Lower leg skin (tissue), 3 donors: ENCODE measurements at regions not wholly inside any gene's neighbourhood (a gene's known extent, or its start where the extent isn't known, plus 50 kb on each side); places are given as distances from the start of the nearest gene placed in this dataset.

Experiments
- POLR2A ChIP-seq, 2 donors: fragments of 450-650 bp; IDR thresholded peaks; one replicate each; pipeline ENCODE4 v1.6.1; 2016 to 2017; ENCODE audit warnings: antibody characterized with exemption in 2 of 2, mild to moderate bottlenecking in 1 of 2, moderate library complexity in 1 of 2
- TF ChIP-seq, protein P1 (sequence below), 3 donors: fragments of 450-650 bp; IDR thresholded peaks; one replicate each; pipeline ENCODE4 v1.5.1; 2016; ENCODE audit warnings: antibody characterized with exemption in 3 of 3, mild to moderate bottlenecking in 3 of 3, moderate library complexity in 2 of 3

DNA sequence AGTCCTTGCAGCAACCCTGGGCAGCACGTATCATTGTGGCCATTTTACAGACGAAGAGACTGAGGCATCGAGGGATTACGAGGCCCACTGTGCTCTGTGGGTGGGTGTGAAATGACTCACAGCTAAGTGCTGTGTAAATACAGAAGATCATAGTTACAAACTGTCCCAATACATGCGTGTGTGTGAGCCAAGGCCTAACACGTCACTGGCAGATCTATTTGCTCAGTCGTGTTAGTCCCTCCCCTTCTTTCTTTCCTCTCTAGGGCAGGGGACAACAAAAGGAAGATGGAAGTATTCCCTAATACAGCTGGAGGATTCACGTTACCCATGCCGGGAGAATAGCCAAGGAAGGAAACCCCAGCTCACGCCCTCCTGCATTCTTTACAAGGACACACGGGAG lies 175.9 kb downstream of the CDC5L start:
- TF ChIP-seq, protein P1, sequence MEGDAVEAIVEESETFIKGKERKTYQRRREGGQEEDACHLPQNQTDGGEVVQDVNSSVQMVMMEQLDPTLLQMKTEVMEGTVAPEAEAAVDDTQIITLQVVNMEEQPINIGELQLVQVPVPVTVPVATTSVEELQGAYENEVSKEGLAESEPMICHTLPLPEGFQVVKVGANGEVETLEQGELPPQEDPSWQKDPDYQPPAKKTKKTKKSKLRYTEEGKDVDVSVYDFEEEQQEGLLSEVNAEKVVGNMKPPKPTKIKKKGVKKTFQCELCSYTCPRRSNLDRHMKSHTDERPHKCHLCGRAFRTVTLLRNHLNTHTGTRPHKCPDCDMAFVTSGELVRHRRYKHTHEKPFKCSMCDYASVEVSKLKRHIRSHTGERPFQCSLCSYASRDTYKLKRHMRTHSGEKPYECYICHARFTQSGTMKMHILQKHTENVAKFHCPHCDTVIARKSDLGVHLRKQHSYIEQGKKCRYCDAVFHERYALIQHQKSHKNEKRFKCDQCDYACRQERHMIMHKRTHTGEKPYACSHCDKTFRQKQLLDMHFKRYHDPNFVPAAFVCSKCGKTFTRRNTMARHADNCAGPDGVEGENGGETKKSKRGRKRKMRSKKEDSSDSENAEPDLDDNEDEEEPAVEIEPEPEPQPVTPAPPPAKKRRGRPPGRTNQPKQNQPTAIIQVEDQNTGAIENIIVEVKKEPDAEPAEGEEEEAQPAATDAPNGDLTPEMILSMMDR (IDR thresholded peaks at IDR 0.05): no peak
- no peak for TF ChIP-seq POLR2A (IDR thresholded peaks at IDR 0.05)
